Frontal cortex (tissue), 3 donors: ENCODE measurements at regions not wholly inside any gene's neighbourhood (a gene's known extent, or its start where the extent isn't known, plus 50 kb on each side); places are given as distances from the start of the nearest gene placed in this dataset.

ENCODE experiments used
- DNase-seq, 2 donors: peaks; one replicate each; pipeline ENCODE4 v3.0.0; 2012; ENCODE audit warnings: low spot score in 2 of 2
- FAIRE-seq: peaks from 2 replicates; lab custom pipeline; 2012; peaks lifted over from hg19 to GRCh38; lab: Jason Lieb, UNC
- donor health status: control.
- donor health status: control.
- donor health status: control.

DNA sequence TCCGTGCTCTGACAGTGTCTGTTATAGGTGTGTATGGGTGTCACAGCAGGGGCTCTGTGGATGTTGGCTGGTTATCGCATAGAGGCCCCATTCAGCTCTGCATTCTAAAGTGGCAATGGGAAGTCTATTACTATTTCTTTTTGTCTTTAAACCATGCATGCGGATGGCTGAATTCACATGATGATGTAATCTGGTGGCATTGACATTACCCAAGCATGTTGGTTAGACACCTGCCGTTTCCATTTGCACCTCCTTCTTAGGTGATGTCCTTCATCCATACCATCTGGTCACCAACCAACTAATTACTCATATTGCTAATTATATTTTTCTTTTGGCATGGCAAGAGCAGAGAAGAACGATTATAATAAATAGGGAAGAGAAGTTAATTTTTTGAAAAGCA is 270.8 kb upstream of the RGS6 start:
- FAIRE-seq (no peak), DNase-seq (no peak)

- no peak for DNase-seq
- FAIRE-seq = no peak
Observed at GRCh38 chr14:71662291-71662790, 269.9 kb upstream of the RGS6 start.

- FAIRE-seq = no peak
- DNase-seq = no peak
Observed at GRCh38 chr14:71665157-71665556, 267.1 kb upstream of the RGS6 start.

DNA sequence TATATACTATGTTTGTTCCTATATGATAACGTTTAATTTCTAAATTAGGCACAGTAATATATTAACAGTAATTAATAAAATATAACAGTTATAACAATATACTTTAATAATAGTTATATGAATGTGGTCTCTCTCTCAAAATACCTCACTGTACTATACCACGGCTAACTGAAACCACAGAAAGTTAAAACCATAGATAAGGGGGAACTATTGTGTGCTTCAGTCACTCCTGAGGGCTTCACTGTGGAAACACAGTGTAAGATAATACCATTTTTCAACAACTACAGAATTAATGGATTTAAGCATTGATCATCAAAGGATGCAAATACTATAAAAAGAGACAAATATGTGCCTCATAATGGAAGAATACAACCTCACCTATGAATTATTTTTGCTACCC is 266.4 kb upstream of the RGS6 start:
- no peak for FAIRE-seq

GRCh38 chr14:71666571-71667145 is 265.6 kb upstream of the RGS6 start:
- FAIRE-seq (no peak), DNase-seq (no peak)

More for the DNA sequence above, 266.4 kb upstream of the RGS6 start:
- no peak for DNase-seq

- no peak for FAIRE-seq
- DNase-seq = no peak
Observed at GRCh38 chr14:71668186-71668912, 263.9 kb upstream of the RGS6 start.

GRCh38 chr14:71672596-71672995 is 259.6 kb upstream of the RGS6 start:
- FAIRE-seq = no peak

GRCh38 chr14:71675126-71675899 is 256.9 kb upstream of the RGS6 start:
- DNase-seq = no peak
- no peak for FAIRE-seq

More at GRCh38 chr14:71672596-71672995, 259.6 kb upstream of the RGS6 start:
- DNase-seq = no peak

- FAIRE-seq = no peak
- no peak for DNase-seq
Observed at GRCh38 chr14:71675900-71676287, 256.3 kb upstream of the RGS6 start.

DNA sequence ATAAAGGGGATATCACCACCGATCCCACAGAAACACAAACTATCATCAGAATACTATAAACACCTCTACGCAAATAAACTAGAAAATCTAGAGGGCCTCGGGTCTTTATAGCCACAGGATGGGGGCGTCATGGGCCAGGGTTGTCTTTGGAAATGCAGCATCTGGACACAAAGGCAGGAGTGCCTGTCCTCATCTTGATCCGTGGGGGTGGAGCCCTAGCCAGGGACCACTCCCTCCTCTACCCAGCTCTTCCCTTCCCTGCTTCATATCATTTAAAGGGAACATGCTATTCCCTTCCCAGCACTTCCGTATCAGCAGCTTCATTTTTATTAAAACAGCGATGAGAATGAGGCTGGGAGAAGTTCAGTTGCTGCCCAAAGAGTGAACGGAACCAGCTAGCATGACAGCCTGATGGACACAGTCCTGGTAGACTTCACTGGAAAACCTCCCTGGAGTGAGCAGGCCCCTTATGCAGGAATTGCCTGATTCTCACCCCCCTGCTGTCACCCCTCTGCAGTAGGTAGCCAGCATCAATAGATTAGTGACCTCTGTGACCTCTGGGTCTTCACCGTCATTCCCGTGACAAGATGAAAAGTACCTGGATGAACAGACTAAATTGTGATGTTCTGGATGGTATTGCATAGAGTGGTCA is 251.4 kb upstream of the RGS6 start:
- FAIRE-seq (no peak), DNase-seq (no peak)

DNA sequence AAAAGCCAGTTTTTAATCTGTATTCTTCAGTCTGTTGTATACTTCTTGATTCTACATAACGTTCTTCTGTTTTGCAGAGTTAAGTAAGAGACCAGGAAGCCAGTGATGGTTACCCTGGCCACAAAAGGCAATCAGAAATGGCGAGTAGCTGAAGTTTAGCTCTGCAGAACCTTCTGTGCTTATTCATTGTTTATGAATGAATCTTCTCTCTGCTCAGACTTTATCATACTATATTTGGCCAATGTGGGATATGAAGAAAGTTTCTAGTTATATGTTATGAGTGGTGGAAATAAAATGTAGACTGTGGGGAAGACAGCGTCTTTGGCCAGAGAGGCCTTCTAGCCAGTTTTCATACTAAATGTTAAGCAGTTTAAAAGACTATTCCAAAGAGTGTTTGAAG is 249.9 kb upstream of the RGS6 start:
- FAIRE-seq = no peak
- DNase-seq = no peak

GRCh38 chr14:71684323-71684722 is 247.9 kb upstream of the RGS6 start:
- no peak for FAIRE-seq
- no peak for DNase-seq

- no peak for FAIRE-seq
- DNase-seq = no peak
Observed at GRCh38 chr14:71686677-71687076, 245.6 kb upstream of the RGS6 start.

- no peak for DNase-seq
- FAIRE-seq = no peak
Observed at GRCh38 chr14:71687166-71687831, 244.9 kb upstream of the RGS6 start.

DNA sequence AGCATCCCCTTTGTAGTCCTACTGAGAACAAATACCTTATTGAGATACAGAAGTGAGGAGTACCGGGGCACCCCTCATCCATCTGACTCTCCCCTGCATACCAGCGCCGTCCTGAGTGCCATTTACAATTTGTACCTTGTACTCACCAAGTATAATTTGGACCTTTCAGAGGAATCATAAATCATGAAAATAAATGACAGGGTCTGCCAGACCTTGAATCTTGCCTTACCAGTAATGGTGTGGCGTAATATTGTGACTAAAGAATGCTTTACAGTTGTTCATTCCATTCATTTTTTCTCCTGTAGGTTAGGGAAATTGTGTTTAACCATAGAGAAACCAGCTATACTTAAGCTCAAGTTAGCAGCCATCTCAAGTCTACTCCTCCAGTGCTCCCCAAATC is 243.7 kb upstream of the RGS6 start:
- no peak for DNase-seq
- FAIRE-seq = no peak

DNA sequence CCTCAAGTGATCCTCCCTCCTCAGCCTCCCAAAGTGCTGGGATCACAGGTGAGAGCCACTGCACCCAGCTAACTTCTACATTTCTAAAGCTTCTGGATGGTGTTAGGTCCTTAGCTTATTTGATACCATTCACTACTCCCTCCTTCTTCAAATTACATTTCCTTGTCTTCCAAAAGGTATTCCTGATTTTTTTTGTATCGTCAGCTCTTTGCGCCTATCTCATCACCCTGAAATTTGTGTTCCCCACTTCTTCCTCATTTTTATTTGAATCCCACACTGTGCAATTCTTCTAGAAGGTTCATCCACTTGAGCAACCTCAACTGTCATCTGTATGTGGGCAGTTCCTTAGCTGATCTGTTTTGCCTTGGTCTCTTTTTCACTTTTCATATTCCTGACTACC is 241.8 kb upstream of the RGS6 start:
- FAIRE-seq (no peak), DNase-seq (no peak)

DNA sequence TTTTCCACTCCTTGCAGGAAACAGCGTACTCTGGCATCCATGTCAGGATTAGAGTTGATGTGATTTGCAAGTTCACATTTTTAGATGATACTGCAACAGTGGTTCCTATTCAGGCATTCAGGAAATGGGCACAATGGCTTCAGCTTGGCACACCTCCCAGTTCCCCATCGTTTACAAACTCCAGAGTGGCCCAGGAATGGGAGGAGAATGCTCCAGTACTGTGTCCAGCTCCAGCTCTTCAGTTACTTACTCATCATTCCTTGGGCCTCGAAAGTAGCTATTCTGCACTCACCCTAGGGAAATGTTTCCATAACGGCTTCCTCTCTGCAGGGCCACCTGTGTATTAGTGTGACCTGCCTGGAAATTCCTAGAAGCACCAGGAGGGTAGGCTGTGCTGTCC is 239.7 kb upstream of the RGS6 start:
- DNase-seq (no peak), FAIRE-seq (no peak)

- no peak for DNase-seq
- FAIRE-seq = no peak
Observed at GRCh38 chr14:71693381-71693780, 238.8 kb upstream of the RGS6 start.

GRCh38 chr14:71694591-71695530 is 237.4 kb upstream of the RGS6 start:
- DNase-seq (no peak), FAIRE-seq (no peak)
